Hematopoietic multipotent progenitor cell treated with erythropoietin and hydrocortisone succinate and interleukin-3 and kit ligand, for 8 days (in vitro differentiated cells): ENCODE measurements at regions not wholly inside any gene's neighbourhood (a gene's known extent, or its start where the extent isn't known, plus 50 kb on each side); places are given as distances from the start of the nearest gene placed in this dataset.

Experiments used
- DNase-seq: peaks from one replicate; pipeline ENCODE4 v3.0.0-alpha.2; 2015

GRCh38 chr4:81860111-81860510, 388.4 kb upstream of the RASGEF1B start:
- DNase-seq, result no peak

DNA sequence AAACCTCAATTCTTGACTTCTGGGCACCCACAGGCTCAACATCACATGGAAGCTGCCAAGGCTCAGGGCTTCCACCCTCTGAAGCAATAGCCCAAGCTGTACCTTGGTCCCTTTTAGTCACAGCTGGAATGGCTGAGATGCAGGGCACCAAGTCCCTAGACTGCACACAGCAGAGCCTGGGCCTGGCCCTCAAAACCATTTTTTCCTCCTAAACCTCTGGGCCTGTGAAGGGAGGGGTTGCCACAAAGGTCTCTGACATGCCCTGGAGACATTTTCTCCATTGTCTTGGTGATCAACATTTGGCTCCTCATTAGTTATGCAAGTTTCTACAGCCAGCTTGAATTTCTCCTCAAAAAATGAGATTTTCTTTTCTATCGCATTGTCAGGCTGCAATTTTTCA, 382.7 kb upstream of the RASGEF1B start:
- DNase-seq, result no peak

DNA sequence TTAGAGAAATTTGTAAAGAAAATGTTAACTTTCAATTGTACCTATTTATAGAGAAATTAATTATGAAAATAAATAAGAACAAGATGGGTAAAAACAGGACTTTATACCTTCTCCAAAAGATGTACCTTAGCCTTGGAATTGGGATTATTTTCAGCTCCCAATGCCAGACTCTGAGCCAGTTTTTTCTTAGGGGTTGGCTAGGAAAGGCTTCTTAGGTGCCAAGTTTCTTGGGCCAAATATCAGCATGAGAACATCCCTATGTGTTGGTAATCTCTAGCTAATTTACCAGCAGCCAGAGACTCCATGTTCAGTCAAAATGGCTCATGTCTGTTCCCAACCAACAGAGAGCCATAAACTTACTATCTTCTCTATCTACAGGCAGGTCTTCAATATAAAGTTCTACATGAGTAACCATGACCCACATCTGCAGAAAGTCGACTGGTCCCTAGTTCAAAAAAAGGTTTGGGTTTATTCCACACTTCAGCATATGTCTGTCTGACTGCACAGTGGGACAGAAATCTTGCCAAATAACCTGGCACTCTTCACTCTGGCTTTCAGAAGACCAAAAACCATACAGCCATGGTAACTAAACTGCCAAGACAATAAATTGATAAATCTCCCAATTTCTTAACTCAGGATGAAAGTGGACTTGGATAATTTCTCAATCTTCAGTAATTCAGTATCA, 380.5 kb upstream of the RASGEF1B start:
- no peak for DNase-seq

DNA sequence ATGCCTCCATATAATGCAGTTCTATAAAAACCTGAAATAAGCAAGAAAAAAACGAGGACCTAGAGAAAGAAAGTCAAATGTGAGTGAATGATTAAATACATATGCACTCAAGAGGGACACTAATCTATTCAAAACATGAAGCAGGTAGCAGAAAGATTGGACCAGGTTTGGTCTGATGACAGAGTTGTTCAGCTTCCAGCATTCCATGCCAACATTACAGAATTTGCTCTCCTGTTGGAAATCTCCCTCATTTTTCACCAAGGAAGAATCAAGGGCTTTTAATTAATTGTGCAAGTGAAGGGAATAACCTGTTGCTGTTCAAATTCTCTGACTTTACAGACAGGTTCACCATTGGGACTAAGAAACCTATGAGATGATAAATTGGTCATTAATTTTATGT, 379.0 kb upstream of the RASGEF1B start:
- DNase-seq, result no peak

DNA sequence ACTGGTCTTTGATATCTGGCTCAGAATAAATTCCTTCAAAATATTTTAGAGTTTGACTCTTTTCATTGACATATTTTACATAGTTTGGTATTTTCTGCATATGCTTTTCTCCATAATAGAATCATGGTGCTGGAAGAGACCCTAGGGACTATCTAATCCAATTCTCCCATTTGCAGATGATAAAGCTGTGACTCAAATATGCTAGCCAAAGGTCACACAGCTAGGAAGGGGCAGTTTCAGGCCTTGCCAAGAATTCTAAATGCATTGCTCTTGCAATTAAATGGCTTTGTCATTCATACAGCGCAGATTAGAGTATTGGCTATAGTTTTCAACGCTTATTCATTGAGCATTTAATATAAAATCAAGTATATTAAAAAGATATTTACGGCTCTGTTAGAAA, 374.1 kb upstream of the RASGEF1B start:
- peak; percentile 1 for DNase-seq

- peak; percentile 49 for DNase-seq
Measured at GRCh38 chr4:81845273-81845672, 373.6 kb upstream of the RASGEF1B start.

- peak; percentile 95 for DNase-seq
Measured at GRCh38 chr4:81844717-81845116, 373.0 kb upstream of the RASGEF1B start.

- no peak for DNase-seq
Measured at GRCh38 chr4:81839347-81840042, 367.8 kb upstream of the RASGEF1B start.

GRCh38 chr4:81838586-81838985, 366.9 kb upstream of the RASGEF1B start:
- DNase-seq, result no peak

DNA sequence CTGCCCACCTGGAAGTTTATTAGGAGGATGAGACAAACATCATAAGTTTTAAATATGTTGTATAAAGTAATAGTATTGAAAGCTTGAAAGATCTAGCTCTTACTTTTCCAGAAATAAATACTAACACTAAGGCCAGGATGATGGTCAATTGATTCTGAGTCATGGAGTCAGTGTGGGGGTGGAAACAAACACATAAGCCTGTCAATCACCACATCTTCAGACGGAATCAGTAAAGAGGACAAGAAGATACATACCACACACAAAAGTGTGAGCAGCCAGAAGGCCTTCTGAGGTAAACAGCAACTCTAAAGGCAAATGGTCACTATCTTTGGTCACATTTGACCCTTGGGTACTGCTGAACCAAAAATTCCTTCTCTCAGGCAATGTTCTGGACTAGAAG, 365.0 kb upstream of the RASGEF1B start:
- no peak for DNase-seq

GRCh38 chr4:81833576-81833975, 361.9 kb upstream of the RASGEF1B start:
- DNase-seq, result no peak

DNA sequence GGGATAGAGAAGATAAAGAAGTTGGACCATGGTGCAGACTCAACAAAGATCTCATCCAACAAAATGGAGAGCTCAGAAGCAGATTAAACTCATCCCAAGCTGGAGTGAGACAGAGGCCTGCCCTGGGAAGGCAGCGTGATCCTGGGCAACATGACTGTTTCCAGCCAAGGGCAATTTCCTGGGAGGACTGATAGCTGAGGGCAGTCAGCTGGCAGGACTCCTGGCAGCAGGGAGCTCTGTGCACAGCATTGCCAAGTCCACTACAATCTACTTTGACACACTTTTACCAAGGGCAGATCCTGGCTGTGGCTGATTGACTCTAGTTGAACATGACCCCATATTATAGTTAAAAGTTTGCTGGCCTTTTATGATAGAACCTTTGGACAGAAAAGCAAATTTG, 357.3 kb upstream of the RASGEF1B start:
- no peak for DNase-seq

- no peak for DNase-seq
Measured at GRCh38 chr4:81827577-81828202, 356.0 kb upstream of the RASGEF1B start.

DNA sequence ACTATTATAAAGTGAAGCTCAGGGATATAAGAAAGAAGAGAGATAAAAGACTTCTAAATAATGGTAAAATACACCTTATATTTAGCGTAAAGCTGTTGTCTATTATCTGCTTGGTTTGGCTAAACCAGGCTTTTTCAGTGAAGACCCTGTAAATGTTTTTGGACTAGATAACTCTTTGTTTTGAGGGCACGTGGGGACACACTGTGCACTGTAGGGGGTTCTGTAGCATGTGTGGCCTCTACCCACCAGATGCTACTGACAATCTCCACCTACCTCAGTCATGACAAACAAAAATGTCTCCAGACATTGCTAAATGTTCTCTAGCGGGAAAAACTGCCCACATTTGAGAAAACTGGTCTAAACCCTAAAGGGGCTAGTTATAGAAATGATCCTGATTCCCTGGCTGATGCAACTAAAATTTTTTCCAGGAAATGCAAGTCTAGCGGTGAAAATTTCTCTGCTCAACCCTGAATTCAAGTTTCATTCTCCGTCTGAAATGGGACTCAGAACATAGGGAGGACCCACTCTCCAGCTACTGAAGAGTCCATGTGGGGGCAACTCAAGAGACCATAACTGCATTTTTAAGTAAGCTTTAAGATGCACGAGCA, 355.2 kb upstream of the RASGEF1B start:
- no peak for DNase-seq

- no peak for DNase-seq
Measured at GRCh38 chr4:81826335-81826734, 354.6 kb upstream of the RASGEF1B start.

DNA sequence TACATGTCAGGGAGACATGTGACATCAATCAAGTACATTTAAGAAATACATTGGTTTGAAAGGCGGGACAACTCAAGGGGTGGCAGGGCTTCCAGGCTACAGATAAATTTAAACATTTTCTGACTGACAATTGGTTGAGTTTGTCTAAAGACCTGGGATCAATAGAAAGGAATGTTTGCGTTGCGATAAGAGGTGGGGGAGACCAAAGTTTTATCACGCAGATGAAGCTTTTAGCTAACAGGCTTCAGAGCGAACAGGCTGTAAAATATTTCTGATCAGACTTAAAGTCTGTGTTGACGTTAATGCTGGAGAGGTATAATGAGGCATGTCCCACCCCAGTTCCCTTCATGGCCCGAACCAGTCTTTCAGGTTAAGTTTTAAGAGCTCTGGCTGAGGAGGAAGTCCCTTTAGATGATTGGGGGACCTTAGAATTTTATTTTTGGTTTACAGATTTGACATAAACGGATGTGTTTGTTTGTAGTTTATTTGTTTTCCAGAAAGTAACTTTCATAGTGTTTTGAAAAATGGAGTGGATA, 346.7 kb upstream of the RASGEF1B start:
- DNase-seq, result no peak

DNA sequence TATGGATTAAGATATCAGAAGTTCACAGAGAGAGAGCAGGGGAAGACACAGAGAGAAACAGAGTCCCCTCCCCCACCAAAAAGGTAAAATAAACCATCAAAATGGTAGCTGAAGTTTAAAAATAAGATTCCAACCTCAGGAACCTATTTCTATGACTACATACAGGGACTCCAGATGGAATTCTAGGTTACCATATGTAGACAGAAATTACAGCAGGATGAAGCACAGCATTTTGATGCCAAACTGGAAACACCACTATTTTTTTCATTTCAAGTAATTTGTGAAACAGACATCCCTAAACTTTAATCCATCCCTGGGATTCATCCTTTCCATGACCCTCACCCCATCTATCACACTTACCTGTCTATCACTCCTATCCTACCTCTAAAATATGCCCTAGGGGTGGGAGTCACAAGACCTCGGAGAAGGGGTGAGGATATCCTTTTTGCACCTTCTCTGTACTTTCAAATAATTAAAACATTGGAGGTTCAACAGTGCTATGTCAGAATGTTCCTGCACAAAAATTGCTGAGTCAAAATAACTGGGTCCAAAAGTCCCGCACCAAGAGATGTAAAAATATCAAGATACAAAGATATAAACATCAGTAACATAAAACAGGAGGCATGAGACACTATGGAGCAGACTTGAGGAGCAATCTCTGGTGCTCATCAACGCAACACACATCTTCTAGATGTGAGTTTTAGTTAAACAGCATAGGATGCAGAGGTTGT, 344.5 kb upstream of the RASGEF1B start:
- DNase-seq, result no peak

GRCh38 chr4:81814987-81815541, 343.4 kb upstream of the RASGEF1B start:
- no peak for DNase-seq

DNA sequence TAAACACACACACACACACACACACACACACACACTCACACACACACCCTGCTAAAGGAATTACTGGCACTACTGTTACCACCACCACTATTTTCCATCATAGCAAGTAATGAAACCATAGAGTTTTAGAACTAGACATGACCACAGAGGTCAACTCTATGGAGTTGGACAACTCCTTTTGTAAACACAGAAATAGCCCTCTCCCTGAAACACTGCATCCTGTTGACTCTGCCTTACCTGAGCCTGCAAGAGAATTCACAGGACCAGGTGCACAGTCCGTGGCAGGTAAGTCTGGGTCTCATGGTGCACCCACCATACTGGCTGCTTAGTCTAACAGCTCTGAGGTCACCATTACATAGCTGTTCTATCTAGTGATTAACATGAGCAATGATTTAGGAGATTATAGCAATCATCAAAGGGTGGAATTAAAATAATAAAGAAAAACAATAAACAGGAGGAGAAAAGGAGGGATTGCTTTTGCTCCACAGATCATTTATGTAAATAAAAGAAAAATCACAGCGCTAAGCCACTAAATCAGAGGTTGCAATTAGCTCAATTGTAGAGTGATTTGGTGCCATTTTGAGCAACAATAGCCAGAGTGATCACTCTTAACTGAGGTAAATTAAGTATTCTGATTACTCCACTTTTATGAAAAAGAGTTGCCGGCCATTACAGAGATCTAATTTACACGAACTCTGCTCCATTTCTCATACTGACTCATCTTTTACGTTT, 340.0 kb upstream of the RASGEF1B start:
- DNase-seq, result no peak

DNA sequence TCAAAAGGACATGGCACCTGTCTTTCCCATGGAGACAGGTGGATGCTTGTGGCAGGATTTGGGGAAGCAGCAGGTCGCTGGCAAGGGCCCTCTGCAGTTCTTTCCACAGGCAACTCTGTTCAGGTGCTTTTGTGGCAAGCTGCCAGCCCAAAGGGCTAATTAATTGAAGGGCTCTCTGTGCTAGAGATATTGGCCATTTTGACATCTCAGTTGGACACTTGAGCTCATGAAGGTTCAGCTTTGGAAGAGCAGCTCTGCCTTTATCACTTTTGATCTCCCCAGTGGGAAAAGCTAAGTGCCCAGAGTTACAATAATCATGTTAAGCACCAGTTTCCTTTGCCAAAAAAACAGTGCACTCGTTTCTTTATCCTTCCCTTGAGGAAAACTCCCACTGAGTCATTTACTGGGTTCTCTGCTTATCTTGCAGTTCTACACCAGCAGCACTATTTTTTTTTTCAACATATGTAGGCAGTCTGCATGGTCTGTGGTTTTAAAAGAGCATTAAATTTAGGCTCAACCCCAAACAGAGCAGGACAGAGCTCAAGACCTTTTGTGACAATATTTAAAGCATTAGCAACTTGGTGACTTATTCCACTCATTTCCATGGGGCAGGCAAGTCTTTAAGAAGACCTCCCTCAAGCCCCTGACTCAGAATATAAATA, 336.4 kb upstream of the RASGEF1B start:
- DNase-seq, result peak; percentile 89

DNA sequence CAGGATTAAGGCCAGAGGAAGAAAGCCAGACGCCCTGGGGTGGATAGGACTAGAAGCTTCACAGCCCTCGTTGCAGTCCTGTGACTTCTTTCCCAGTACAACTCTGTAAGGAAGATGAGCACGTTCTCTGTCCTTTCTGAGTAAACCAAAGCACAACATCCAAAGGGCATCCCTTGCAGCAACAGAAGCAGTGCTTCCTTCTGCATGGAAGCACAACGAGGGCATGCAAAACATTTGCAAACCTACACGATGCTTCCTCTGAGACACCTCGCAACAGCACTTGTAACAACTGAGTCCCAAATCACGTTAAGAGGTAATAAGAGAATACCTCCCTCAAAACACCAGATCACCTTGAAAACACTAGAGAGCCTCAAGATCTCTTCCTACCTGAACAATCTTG, 335.7 kb upstream of the RASGEF1B start:
- no peak for DNase-seq
